ENCODE measurements at regions not wholly inside any gene's neighbourhood (a gene's known extent, or its start where the extent isn't known, plus 50 kb on each side); places are given as distances from the start of the nearest gene placed in this dataset.

DNA sequence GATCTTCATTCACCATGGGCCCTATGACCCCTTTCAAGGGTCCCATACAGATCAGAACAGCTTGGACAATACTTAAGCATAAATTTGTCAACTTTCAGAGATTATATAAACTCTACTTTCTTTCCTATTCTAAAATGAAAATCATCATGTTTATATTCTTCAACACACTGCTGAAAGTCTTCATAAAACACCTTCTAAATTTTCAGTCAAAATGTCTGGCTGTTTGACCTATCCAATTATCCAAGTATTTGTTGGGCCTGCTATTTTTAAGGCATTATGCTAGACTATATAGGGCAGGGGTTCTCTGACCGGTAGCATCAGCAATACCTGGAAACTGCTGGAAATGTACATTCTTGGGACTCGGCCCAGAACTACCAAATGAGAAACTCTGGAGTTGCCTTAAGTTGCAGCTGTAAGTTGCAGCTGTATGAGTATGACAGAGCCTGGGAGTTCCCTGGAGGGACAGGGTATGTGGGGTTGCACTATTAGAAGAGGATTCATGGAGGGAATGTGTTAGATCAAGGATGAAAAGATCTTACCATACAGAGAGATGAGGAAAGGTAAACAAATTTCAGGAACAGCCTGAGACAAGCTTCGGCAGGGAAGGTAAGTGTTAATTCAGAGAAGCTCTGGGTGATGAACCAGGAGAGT, 293.0 kb downstream of the ADGB start:
- Histone ChIP-seq H3K27me3 (replicated peaks; ENCODE audit: insufficient read depth, low read length) (no peaks in the 10 kb centered on the region), H3K4me1 (ENCODE audit: low read length) (no peaks in the 10 kb centered on the region), H3K4me3 (ENCODE audit: low read length) (no peak overlapping the region), H3K36me3 (replicated peaks; ENCODE audit: insufficient read depth, low read length) (no peaks in the 10 kb centered on the region), H3K9ac (ENCODE audit: low read length) (no peak overlapping the region), H3K9me3 (replicated peaks; ENCODE audit: insufficient read depth, low read length) (no peaks in the 10 kb centered on the region), H4K20me1 (ENCODE audit: insufficient read depth, low read length) (no peaks in the 10 kb centered on the region), H3F3A (ENCODE audit: insufficient read depth, low read length) (no peaks in the 10 kb centered on the region), H3K9me2 (replicated peaks; ENCODE audit: insufficient read depth, low read length) (no peaks in the 10 kb centered on the region), H2AFZ (ENCODE audit: low read length) (no peak overlapping the region), H3K79me2 (ENCODE audit: low read length) (no peaks in the 10 kb centered on the region), H3K4me2 (ENCODE audit: low read depth, low read length) (no peak overlapping the region), H3K27ac (ENCODE audit: low read length) (no peak overlapping the region)
- TF ChIP-seq EZH2 (optimal IDR thresholded peaks at IDR 0.05; ENCODE audit: low read depth, low read length): no peak
- no peak for TF ChIP-seq CTCF (IDR thresholded peaks at IDR 0.05; ENCODE audit: low read length)
- TF ChIP-seq EZH2phosphoT487 (IDR thresholded peaks at IDR 0.05; ENCODE audit: low read length): no peak
- DNase-seq: no peak

DNA sequence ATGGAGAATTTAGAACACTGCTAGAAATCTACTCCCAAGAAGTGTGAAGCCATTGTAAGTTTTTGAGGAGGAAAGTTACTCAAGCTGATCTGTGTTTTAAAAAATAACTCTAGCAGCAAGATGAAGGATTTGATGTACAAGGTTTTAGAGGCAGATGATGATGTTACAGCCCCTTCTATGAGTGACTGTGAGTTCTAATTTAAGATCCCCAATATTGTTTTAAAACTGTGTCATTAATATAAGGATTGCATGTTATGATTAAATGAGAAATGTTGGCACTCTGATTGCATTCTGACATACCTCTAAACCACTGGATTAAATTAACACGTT, 293.5 kb downstream of the ADGB start:
- H3K4me3 ChIP-seq (ENCODE audit: low read length): no peak overlapping the region
- no peaks in the 10 kb centered on the region for H3K4me1 ChIP-seq (ENCODE audit: low read length)
- no peaks in the 10 kb centered on the region for H4K20me1 ChIP-seq (ENCODE audit: insufficient read depth, low read length)
- H3K79me2 ChIP-seq (ENCODE audit: low read length): no peaks in the 10 kb centered on the region
- H3K27me3 ChIP-seq (replicated peaks; ENCODE audit: insufficient read depth, low read length): no peaks in the 10 kb centered on the region
- H3K27ac ChIP-seq (ENCODE audit: low read length): no peak overlapping the region
- no peak for DNase-seq
- no peak overlapping the region for H2AFZ ChIP-seq (ENCODE audit: low read length)
- no peaks in the 10 kb centered on the region for H3K9me2 ChIP-seq (replicated peaks; ENCODE audit: insufficient read depth, low read length)
- no peaks in the 10 kb centered on the region for H3K9me3 ChIP-seq (replicated peaks; ENCODE audit: insufficient read depth, low read length)
- TF ChIP-seq CTCF (IDR thresholded peaks at IDR 0.05; ENCODE audit: low read length): no peak
- no peak for TF ChIP-seq EZH2phosphoT487 (IDR thresholded peaks at IDR 0.05; ENCODE audit: low read length)
- TF ChIP-seq EZH2 (optimal IDR thresholded peaks at IDR 0.05; ENCODE audit: low read depth, low read length): no peak
- H3K4me2 ChIP-seq (ENCODE audit: low read depth, low read length): no peak overlapping the region
- H3K36me3 ChIP-seq (replicated peaks; ENCODE audit: insufficient read depth, low read length): no peaks in the 10 kb centered on the region
- no peaks in the 10 kb centered on the region for H3F3A ChIP-seq (ENCODE audit: insufficient read depth, low read length)
- no peak overlapping the region for H3K9ac ChIP-seq (ENCODE audit: low read length)

- TF ChIP-seq EZH2phosphoT487 (IDR thresholded peaks at IDR 0.05; ENCODE audit: low read length) (no peak), EZH2 (optimal IDR thresholded peaks at IDR 0.05; ENCODE audit: low read depth, low read length) (no peak), CTCF (IDR thresholded peaks at IDR 0.05; ENCODE audit: low read length) (no peak)
- Histone ChIP-seq H3K79me2 (ENCODE audit: low read length) (no peaks in the 10 kb centered on the region), H2AFZ (ENCODE audit: low read length) (no peak overlapping the region), H3K27me3 (replicated peaks; ENCODE audit: insufficient read depth, low read length) (no peaks in the 10 kb centered on the region), H3K9me3 (replicated peaks; ENCODE audit: insufficient read depth, low read length) (no peaks in the 10 kb centered on the region), H3K4me1 (ENCODE audit: low read length) (no peaks in the 10 kb centered on the region), H3K9me2 (replicated peaks; ENCODE audit: insufficient read depth, low read length) (no peaks in the 10 kb centered on the region), H3K27ac (ENCODE audit: low read length) (no peak overlapping the region), H3K4me2 (ENCODE audit: low read depth, low read length) (no peak overlapping the region), H4K20me1 (ENCODE audit: insufficient read depth, low read length) (no peaks in the 10 kb centered on the region), H3K4me3 (ENCODE audit: low read length) (no peak overlapping the region), H3K36me3 (replicated peaks; ENCODE audit: insufficient read depth, low read length) (no peaks in the 10 kb centered on the region), H3F3A (ENCODE audit: insufficient read depth, low read length) (no peaks in the 10 kb centered on the region), H3K9ac (ENCODE audit: low read length) (no peak overlapping the region)
- DNase-seq: no peak
Observed at GRCh38 chr6:146892613-146893401, 294.0 kb downstream of the ADGB start.

Measured in MM.1S (cell line).